Esophagus squamous epithelium (tissue), 4 donors: ENCODE measurements at regions not wholly inside any gene's neighbourhood (a gene's known extent, or its start where the extent isn't known, plus 50 kb on each side); places are given as distances from the start of the nearest gene placed in this dataset.

Experiments
- POLR2A ChIP-seq, 4 donors: fragments of 450-650 bp; IDR thresholded peaks; one replicate each; pipeline ENCODE4 v1.6.1; 2017; ENCODE audit warnings: antibody characterized with exemption in 4 of 4, mild to moderate bottlenecking in 4 of 4, moderate library complexity in 3 of 4
- TF ChIP-seq, protein P1 (sequence below), 6 experiments: fragments of 450-650 bp in 4 of 6; fragments of 200-600 bp in 2 of 6; sonication (generic) in 2 of 6; IDR thresholded peaks; one replicate each; pipeline ENCODE4 v1.5.1; 2016 to 2019; ENCODE audit warnings: antibody characterized with exemption in 6 of 6, mild to moderate bottlenecking in 4 of 6, moderate library complexity in 4 of 6

DNA sequence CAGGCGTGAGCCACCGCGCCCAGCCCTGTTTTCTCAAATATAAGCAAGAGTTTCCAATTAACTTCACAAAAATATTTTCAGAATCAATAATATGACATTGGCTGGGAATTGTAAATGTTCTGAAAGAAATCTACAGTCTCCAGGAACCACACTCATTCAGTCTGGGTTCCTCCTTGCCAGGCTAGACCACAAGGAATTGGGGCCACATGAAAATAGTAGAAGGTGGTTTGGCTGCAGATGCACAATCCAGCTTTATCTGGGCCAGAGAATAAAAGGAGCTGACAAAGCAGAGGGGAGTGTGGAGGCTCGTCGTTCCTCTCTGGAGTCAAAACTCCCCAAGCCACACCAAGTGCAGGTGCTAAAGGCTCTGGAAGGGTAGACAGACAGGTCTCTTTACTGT, 92.0 kb upstream of the OSMR start:
- TF ChIP-seq, protein P1, sequence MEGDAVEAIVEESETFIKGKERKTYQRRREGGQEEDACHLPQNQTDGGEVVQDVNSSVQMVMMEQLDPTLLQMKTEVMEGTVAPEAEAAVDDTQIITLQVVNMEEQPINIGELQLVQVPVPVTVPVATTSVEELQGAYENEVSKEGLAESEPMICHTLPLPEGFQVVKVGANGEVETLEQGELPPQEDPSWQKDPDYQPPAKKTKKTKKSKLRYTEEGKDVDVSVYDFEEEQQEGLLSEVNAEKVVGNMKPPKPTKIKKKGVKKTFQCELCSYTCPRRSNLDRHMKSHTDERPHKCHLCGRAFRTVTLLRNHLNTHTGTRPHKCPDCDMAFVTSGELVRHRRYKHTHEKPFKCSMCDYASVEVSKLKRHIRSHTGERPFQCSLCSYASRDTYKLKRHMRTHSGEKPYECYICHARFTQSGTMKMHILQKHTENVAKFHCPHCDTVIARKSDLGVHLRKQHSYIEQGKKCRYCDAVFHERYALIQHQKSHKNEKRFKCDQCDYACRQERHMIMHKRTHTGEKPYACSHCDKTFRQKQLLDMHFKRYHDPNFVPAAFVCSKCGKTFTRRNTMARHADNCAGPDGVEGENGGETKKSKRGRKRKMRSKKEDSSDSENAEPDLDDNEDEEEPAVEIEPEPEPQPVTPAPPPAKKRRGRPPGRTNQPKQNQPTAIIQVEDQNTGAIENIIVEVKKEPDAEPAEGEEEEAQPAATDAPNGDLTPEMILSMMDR (IDR thresholded peaks at IDR 0.05), result no peak
- TF ChIP-seq POLR2A (IDR thresholded peaks at IDR 0.05), result no peak
